Activated CD4-positive, alpha-beta T cell treated with anti-CD3 and anti-CD28 coated beads for 36 hours (primary cell): ENCODE measurements at regions not wholly inside any gene's neighbourhood (a gene's known extent, or its start where the extent isn't known, plus 50 kb on each side); places are given as distances from the start of the nearest gene placed in this dataset.
A peak's percentile ranks its signal among the peaks of the same experiment; 100 is the strongest.
"Not testable (repeated sequence)": the region's sequence is repeated elsewhere in the genome, so short reads cannot be mapped to it uniquely, and the experiment has no call there.

Experiments used
- ATAC-seq: fragments of 200-7000 bp; cut with Tn5 transposase; one replicate; pipeline ENCODE4 v1.10.0; 2021; ENCODE audit warnings: mild to moderate bottlenecking, moderate library complexity
- CTCF ChIA-PET: fragments of 350-600 bp; sonication (Branson Sonifier 250); formaldehyde crosslinking; loops from one replicate; lab custom pipeline; 2021; ENCODE audit warnings: antibody characterized with exemption; lab: Charles Lee
- POLR2A ChIA-PET: fragments of 350-600 bp; sonication (Branson Sonifier 250); formaldehyde crosslinking; loops from one replicate; lab custom pipeline; 2021; ENCODE audit warnings: antibody characterized with exemption, inconsistent platforms; lab: Charles Lee
- DNase-seq: peaks from one replicate; pipeline ENCODE4 v3.0.0-alpha.2; 2020
- H3K27ac Mint-ChIP-seq: one replicate; pipeline ENCODE4 v1.8.0; 2021; ENCODE audit warnings: mixed read lengths
- H3K27me3 Mint-ChIP-seq: one replicate; pipeline ENCODE4 v1.8.0; 2021; ENCODE audit warnings: mixed read lengths
- H3K36me3 Mint-ChIP-seq: one replicate; pipeline ENCODE4 v1.8.0; 2021; ENCODE audit warnings: low read depth, mixed read lengths
- H3K4me1 Mint-ChIP-seq: one replicate; pipeline ENCODE4 v1.8.0; 2021; ENCODE audit warnings: mixed read lengths
- H3K4me3 Mint-ChIP-seq: one replicate; pipeline ENCODE4 v1.8.0; 2021; ENCODE audit warnings: mild to moderate bottlenecking, moderate library complexity, mixed read lengths
- H3K9me3 Mint-ChIP-seq: one replicate; pipeline ENCODE4 v1.8.0; 2021; ENCODE audit warnings: low read depth, mixed read lengths
- intact Hi-C, 2 experiments: fragments of 100-400 bp; cut with DNase I in 1 of 2; cut with micrococcal nuclease in 1 of 2; formaldehyde crosslinking; loops; one replicate each; pipeline versions ENCODE4 v1.14.2 to v1.15.1; 2022 to 2024; cut with DNase I, micrococcal nuclease

DNA sequence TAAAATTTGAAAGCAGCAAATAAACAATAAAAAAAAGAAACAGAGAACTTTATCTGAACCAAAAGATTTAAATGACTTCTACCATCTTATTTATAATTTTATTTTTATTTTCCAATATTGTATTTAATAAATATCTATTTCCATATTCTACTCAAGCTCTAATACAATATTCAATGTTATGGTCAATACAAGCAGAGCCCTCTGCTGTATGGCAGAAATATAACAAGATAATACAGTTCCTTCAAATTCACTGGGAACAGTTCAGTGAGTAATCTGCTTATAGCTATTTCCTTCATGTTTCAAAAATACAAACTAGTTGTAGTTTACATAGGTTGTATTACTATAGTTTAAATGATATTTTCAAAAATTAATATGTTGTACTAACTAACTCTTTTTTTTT lies 332.7 kb downstream of the PRDM9 start:
- intact Hi-C loops = no loop called here
- ChIA-PET POLR2A (no interaction called here), CTCF (no interaction called here)
- Mint-ChIP-seq H3K27me3 (no peaks in the 10 kb centered on the region), H3K4me3 (no peak overlapping the region), H3K36me3 (no peaks in the 10 kb centered on the region), H3K4me1 (no peaks in the 10 kb centered on the region), H3K9me3 (peaks cover 11% of the 10 kb centered on the region), H3K27ac (no peak overlapping the region)
- DNase-seq (no peak), ATAC-seq (no peak)

DNA sequence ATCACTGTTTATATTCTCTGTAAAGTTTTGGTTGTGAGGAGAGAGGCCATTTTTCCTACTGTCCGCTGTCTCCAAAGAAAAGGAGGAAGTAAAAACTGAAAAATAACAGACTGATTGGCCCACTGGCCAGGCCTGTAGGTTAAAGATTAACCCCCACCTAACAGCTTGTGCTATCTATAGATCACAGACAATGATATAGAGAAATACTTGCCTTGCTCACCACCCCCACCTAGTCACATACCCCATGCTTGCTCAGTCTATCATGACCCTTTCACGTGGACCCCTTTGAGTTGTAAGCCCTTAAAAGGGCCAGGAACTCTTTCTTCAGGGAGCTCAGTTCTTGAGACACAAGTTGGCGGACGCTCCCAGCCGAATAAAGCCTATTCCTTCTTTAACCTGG lies 357.4 kb downstream of the PRDM9 start:
- no peak overlapping the region for H3K4me3 Mint-ChIP-seq
- peaks cover 1% of the 10 kb centered on the region for H3K9me3 Mint-ChIP-seq
- DNase-seq (no peak), ATAC-seq (no peak)
- intact Hi-C loops = no loop called here
- no peak overlapping the region for H3K27ac Mint-ChIP-seq
- POLR2A ChIA-PET = no interaction called here
- no peaks in the 10 kb centered on the region for H3K4me1 Mint-ChIP-seq
- CTCF ChIA-PET = no interaction called here
- no peaks in the 10 kb centered on the region for H3K36me3 Mint-ChIP-seq
- H3K27me3 Mint-ChIP-seq = no peaks in the 10 kb centered on the region

DNA sequence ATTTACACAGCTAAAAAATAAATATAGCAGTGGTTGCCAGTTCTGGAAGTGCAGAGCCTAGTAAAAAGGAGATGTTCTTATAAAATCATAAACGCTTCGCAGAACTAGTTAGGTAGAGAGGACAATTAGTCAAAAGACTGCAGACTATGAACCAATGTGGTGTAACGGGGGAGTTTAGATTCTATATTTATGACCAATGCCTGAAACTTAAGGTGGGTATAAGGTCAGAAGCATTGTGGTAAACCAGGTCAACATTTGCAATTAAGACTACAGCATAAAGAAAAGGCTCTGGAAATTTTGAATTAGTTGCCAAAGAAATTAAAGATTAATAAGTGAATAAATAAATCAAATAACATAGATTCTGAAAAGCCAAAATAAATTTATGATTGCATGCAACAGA lies 370.4 kb downstream of the PRDM9 start:
- Mint-ChIP-seq H3K4me3 (no peak overlapping the region), H3K36me3 (no peaks in the 10 kb centered on the region), H3K9me3 (peaks cover 9% of the 10 kb centered on the region), H3K4me1 (no peaks in the 10 kb centered on the region), H3K27me3 (no peaks in the 10 kb centered on the region), H3K27ac (no peak overlapping the region)
- intact Hi-C loops = no loop called here
- ChIA-PET CTCF (no interaction called here), POLR2A (no interaction called here)
- DNase-seq (no peak), ATAC-seq (no peak)

DNA sequence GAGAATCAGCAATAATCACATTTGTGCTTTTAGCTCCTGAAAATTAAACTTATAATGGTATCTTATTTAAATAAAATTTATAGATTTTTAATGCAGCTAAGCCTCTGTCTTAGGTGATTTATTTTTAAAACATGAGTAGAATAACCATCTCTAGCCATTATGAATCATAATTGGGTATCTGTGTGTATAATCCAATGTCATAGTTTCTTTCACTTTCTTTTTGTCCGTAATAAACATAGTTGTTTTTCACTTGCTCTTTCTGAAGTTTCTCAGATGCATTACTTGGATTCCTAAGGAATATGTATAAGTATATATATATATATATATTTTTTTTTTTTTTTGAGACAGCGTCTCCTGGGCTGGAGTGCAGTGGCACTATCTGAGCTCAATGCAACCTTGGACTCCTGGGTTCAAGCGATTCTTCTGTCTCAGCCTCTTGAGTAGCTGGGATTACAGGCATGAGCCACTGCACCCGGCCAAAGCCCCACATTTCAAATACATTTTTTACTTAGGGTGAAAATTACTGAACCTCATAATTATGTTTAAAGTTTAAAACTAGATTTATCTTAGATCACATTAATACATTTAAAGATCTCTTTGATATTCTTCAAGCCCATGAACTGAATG lies 377.1 kb downstream of the PRDM9 start:
- Mint-ChIP-seq H3K27ac (no peak overlapping the region), H3K9me3 (peaks cover 12% of the 10 kb centered on the region), H3K36me3 (no peaks in the 10 kb centered on the region), H3K4me1 (no peaks in the 10 kb centered on the region), H3K27me3 (no peaks in the 10 kb centered on the region), H3K4me3 (no peak overlapping the region)
- ChIA-PET CTCF (no interaction called here), POLR2A (no interaction called here)
- no peak for DNase-seq
- no peak for ATAC-seq
- intact Hi-C loops = no loop called here

DNA sequence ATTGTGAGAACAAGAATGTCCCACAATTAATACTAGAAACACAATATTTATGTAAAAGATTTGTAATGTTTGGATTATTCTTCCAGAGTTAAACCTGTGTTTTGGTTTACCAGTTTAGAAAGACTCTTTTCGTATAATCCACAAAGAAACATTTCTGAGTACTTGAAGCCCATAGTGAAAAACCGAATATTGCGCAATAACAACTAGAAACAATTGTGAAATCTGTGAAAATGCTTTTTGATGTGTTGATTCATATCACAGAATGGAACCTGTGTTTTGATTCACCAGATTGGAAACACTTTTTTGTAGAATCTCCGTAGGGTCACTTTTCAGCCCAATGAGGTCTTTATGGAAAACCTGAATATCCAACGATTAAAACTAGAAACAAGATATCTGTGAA lies 386.2 kb downstream of the PRDM9 start:
- DNase-seq = no peak
- ChIA-PET CTCF (no interaction called here), POLR2A (no interaction called here)
- intact Hi-C loops = no loop called here
- no peak for ATAC-seq
- Mint-ChIP-seq H3K36me3 (no peaks in the 10 kb centered on the region), H3K27me3 (no peaks in the 10 kb centered on the region), H3K4me1 (no peaks in the 10 kb centered on the region), H3K4me3 (no peak overlapping the region), H3K27ac (no peak overlapping the region), H3K9me3 (peaks cover 6% of the 10 kb centered on the region)

DNA sequence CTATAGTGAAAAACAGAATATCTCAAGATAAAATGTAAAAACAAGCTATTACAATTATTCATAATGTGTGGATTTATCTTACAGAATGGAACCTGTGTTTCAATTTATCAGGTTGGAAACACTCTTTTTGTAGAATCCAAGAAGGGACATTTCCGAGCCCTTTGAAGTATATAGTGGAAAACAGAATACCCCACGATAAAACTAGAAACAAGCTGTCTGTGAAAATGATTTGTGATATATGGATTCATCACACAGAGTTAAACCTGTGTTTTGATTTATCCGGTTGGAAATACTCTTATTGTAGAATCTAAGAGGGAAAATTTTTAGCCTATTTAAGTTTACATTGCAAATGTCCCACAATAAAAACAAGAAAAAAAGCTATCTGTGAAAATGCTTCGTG lies 388.2 kb downstream of the PRDM9 start:
- Mint-ChIP-seq H3K4me3 (no peak overlapping the region), H3K9me3 (peaks cover 6% of the 10 kb centered on the region), H3K27ac (no peak overlapping the region), H3K27me3 (no peaks in the 10 kb centered on the region), H3K36me3 (no peaks in the 10 kb centered on the region), H3K4me1 (no peaks in the 10 kb centered on the region)
- DNase-seq = no peak
- no peak for ATAC-seq
- ChIA-PET CTCF (interaction anchor here (1.4 kb wide), 1 partner anchor 13 kb away, joined by 4 read pairs; no protein-coding TSS in a partner anchor), POLR2A (no interaction called here)
- intact Hi-C loops = no loop called here

DNA sequence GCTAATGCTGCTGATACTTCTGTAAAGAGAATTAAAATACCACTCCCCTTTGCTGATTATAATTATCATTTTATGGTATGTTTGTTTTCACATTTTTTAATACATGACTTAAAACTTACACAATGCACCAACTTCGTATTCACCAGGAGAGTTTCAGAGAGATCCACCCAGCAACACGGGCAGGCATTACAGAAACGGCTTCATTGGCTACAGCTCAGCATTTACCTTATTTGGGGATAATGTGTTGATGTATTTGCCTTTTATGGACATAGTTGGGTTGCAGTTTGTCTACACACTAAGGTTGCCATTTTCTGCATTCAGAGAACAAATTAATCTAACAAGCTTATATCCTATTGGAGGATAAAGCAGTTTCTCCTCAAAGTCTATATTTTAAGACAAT lies 423.6 kb downstream of the PRDM9 start:
- Mint-ChIP-seq H3K4me3 (no peak overlapping the region), H3K27me3 (no peaks in the 10 kb centered on the region), H3K27ac (no peak overlapping the region), H3K4me1 (no peaks in the 10 kb centered on the region), H3K9me3 (peaks cover 13% of the 10 kb centered on the region), H3K36me3 (no peaks in the 10 kb centered on the region)
- DNase-seq = no peak
- ChIA-PET CTCF (no interaction called here), POLR2A (no interaction called here)
- ATAC-seq = no peak
- intact Hi-C loops = no loop called here

DNA sequence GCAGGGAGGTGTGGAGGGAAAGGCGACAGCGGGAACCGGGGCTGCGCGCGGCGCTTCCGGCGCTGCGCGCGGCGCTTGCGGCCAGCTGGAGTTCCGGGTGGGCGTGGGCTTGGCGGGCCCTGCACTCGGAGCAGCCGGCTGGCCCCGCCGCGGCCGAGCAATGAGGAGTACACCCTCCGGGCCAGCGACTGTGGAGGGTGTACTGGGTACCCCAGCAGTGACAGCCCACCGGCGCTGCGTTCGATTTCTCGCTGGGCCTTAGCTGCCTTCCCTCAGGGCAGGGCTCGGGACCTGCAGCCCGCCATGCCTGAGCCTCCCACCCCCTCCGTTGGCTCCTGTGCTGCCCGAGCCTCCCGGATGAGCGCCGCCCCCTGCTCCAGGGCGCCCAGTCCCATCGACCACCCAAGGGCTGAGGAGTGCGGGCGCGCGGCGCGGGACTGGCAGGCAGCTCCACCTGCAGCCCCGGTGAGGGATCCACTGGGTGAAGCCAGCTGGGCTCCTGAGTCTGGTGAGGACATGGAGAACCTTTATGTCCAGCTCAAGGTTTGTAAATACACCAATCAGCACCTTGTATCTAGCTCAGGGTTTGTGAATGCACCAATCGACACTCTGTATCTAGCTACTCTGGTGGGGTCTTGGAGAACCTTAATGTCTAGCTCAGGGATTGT lies 444.0 kb downstream of the PRDM9 start:
- CTCF ChIA-PET, H3K27me3 Mint-ChIP-seq, intact Hi-C loops, H3K27ac Mint-ChIP-seq, H3K4me1 Mint-ChIP-seq, H3K36me3 Mint-ChIP-seq, POLR2A ChIA-PET: not testable (repeated sequence)
- Mint-ChIP-seq H3K9me3 (peaks cover 24% of the 10 kb centered on the region), H3K4me3 (peak overlapping the region; percentile 70)
- ATAC-seq (peak; percentile 39), DNase-seq (peak; percentile 22)

DNA sequence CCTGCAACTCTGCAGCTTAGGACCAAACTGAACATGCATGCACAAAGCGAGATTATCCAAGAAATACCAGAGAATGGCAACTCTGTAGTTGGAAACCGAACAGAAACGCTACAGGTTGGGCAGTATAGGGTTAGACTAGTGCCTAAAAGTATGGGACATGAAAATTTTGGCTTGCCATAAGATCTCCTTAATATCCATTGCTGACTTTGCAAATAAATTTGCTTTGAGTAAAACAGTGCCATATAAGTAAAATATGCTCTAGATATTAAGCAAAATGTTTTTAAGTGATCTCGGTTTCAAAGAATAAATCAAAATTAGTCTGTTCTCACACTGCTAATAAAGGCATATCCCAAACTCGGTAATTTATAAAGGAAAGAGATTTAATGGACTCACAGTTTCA lies 456.0 kb downstream of the PRDM9 start:
- no peak overlapping the region for H3K27ac Mint-ChIP-seq
- POLR2A ChIA-PET = no interaction called here
- DNase-seq = no peak
- no peaks in the 10 kb centered on the region for H3K27me3 Mint-ChIP-seq
- H3K36me3 Mint-ChIP-seq = no peaks in the 10 kb centered on the region
- H3K4me3 Mint-ChIP-seq = no peak overlapping the region
- ATAC-seq = no peak
- H3K9me3 Mint-ChIP-seq = peaks cover 8% of the 10 kb centered on the region
- CTCF ChIA-PET = no interaction called here
- intact Hi-C loops = no loop called here
- no peaks in the 10 kb centered on the region for H3K4me1 Mint-ChIP-seq

DNA sequence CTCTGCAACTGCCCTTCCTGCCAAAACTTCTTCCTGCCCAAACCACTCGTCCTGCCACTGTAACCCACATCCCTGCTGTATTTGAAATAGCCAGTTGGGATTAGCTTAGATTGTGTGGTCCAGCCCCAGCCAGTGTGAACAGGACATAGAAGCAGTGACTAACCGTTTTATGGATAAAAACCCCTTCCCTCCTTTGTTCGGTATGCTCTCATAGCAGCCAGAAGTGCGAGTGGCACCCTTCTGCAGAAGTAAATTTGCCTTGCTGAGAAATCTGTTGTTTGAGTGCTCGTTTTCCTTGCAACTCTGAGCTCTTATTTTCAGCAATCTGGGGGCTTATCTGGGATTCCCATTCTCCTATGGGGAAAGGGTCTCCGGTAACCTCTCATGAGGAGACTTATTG lies 470.0 kb downstream of the PRDM9 start:
- ATAC-seq (no peak), DNase-seq (no peak)
- Mint-ChIP-seq H3K4me3 (no peak overlapping the region), H3K27me3 (no peaks in the 10 kb centered on the region), H3K27ac (no peak overlapping the region), H3K4me1 (no peaks in the 10 kb centered on the region), H3K36me3 (no peaks in the 10 kb centered on the region), H3K9me3 (peaks cover 34% of the 10 kb centered on the region)
- POLR2A ChIA-PET = no interaction called here
- intact Hi-C loops = no loop called here
- CTCF ChIA-PET = no interaction called here

DNA sequence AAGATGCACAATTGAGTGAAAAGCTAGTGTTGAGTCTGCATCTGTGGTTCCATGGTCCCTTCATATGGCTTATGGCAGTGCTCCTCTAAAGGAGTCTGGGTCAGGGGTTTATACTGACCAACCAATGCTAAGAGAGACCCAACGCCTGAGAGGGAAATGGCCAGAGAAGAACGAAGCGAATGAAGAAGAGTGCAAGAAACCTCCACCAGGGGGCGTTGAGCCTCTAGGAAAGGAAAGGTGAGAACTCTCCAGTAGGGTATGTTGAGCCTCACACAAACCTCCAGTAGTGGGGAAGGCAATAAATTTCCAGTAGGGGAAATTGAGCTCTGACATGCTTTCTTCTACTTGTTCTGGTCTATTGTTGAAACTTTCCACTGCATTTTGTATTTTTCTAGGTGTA lies 470.6 kb downstream of the PRDM9 start:
- no peak overlapping the region for H3K4me3 Mint-ChIP-seq
- peaks cover 34% of the 10 kb centered on the region for H3K9me3 Mint-ChIP-seq
- DNase-seq (peak; percentile 34), ATAC-seq (no peak)
- POLR2A ChIA-PET = no interaction called here
- H3K27ac Mint-ChIP-seq = no peak overlapping the region
- H3K36me3 Mint-ChIP-seq = no peaks in the 10 kb centered on the region
- CTCF ChIA-PET = no interaction called here
- no peaks in the 10 kb centered on the region for H3K4me1 Mint-ChIP-seq
- intact Hi-C loops = no loop called here
- no peaks in the 10 kb centered on the region for H3K27me3 Mint-ChIP-seq

DNA sequence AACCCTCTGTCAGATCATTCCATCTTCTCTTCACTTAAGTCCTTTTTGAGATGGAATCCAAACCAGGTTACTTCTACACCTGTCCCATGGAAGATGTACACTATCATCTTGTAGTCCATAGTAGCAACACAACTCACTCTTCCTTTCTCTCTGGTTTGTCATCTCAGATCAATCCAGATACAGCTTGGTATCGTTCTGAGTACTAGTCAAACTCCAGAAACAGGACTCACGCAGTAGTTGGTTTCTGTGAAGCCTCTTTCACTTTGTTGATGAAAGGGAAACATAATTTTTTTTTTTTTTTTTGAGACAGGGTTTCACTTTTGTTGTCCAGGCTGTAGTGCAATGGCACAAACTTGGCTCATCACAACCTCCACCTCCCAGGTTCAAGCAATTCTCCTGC lies 484.0 kb downstream of the PRDM9 start:
- DNase-seq (no peak), ATAC-seq (no peak)
- Mint-ChIP-seq H3K27ac (no peak overlapping the region), H3K4me1 (no peaks in the 10 kb centered on the region), H3K4me3 (no peak overlapping the region), H3K27me3 (no peaks in the 10 kb centered on the region), H3K9me3 (peaks cover 8% of the 10 kb centered on the region), H3K36me3 (no peaks in the 10 kb centered on the region)
- intact Hi-C loops = no loop called here
- CTCF ChIA-PET = no interaction called here
- POLR2A ChIA-PET = no interaction called here
